Kidney (tissue), 13 donors: ENCODE measurements at regions not wholly inside any gene's neighbourhood (a gene's known extent, or its start where the extent isn't known, plus 50 kb on each side); places are given as distances from the start of the nearest gene placed in this dataset.
A peak's percentile ranks its signal among the peaks of the same experiment; 100 is the strongest.

Source experiments
- DNase-seq, 5 donors: peaks; one replicate each; pipeline ENCODE4 v3.0.0-alpha.2; 2013 to 2020
- FAIRE-seq: peaks from 2 replicates; lab custom pipeline; 2012; peaks lifted over from hg19 to GRCh38; lab: Jason Lieb, UNC
- H3K27ac ChIP-seq, 2 donors: one replicate each; pipeline ENCODE4 v1.7.0; 2013; ENCODE audit warnings: low read depth in 2 of 2, low read length in 2 of 2, inconsistent platforms in 1 of 2
- H3K27me3 ChIP-seq: one replicate; pipeline ENCODE4 v1.7.1; 2013; ENCODE audit warnings: low read length, inconsistent platforms; ENCODE audit not compliant: control insufficient read depth, insufficient read depth
- H3K36me3 ChIP-seq, 3 donors: one replicate each; pipeline versions ENCODE4 v1.7.0 to v1.7.1; 2013; ENCODE audit warnings: low read length in 3 of 3, control low read depth in 1 of 3, inconsistent platforms in 1 of 3; ENCODE audit not compliant: insufficient read depth in 3 of 3, control insufficient read depth in 2 of 3
- H3K4me1 ChIP-seq, 3 donors: one replicate each; pipeline versions ENCODE4 v1.7.0 to v1.7.1; 2013; ENCODE audit warnings: low read length in 3 of 3, inconsistent platforms in 1 of 3, low read depth in 1 of 3; ENCODE audit not compliant: control insufficient read depth in 2 of 3, insufficient read depth in 2 of 3
- H3K4me3 ChIP-seq, 3 donors: one replicate each; pipeline versions ENCODE4 v1.7.0 to v1.8.1; 2013; ENCODE audit warnings: low read length in 3 of 3, control low read depth in 1 of 3, inconsistent platforms in 1 of 3
- H3K9ac ChIP-seq, 3 donors: one replicate each; pipeline versions ENCODE4 v1.7.0 to v1.7.1; 2013; ENCODE audit warnings: low read length in 3 of 3, control low read depth in 1 of 3, inconsistent platforms in 1 of 3
- H3K9me3 ChIP-seq, 3 donors: one replicate each; pipeline versions ENCODE4 v1.7.0 to v1.7.1; 2013; ENCODE audit warnings: low read length in 3 of 3, control low read depth in 1 of 3, inconsistent platforms in 1 of 3; ENCODE audit not compliant: control insufficient read depth in 2 of 3, insufficient read depth in 1 of 3
- intact Hi-C: fragments of 100-400 bp; cut with DNase I; formaldehyde crosslinking; loops from one replicate; pipeline ENCODE4 v1.11.1; 2022
- TF ChIP-seq, protein P1 (sequence below): IDR thresholded peaks from 3 replicates; pipeline ENCODE4 v1.5.1; 2012; ENCODE audit warnings: mild to moderate bottlenecking, moderate library complexity, borderline replicate concordance; ENCODE audit not compliant: insufficient read depth; ENCODE audit errors: extremely low read depth
- donor health status: control.
- donor health status: control.
- donor health status: control.
- donor health status: control.
- donor health status: control.
- donor health status: DM: yes; HTN: yes; CAD: no.
- donor health status: Normal renal cell carcinoma (clear cell type).

DNA sequence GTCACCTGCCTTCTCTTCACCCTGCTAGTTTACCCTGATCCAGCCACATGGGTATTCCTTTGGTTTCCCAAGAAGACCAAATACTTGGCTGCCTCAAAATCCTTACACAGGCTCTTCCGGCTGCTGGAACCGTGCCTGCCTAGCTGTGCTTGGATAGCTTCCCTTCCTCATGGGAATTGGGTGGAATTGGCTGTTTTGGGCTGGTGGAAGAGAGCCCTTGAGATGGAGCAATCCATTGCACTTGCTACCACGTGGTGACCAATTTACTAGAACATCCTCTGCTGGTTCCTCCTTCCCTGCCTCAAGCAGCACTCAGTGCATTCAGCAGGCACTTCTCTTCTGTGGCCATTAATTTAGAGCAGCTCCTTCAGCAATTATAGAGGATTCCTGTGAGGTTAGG lies 119.3 kb upstream of the AP1S2 start:
- Histone ChIP-seq H3K27me3 (peaks cover 9% of the 10 kb centered on the region), H3K4me1 (no peaks in the 10 kb centered on the region)
- intact Hi-C loops: no loop called here

DNA sequence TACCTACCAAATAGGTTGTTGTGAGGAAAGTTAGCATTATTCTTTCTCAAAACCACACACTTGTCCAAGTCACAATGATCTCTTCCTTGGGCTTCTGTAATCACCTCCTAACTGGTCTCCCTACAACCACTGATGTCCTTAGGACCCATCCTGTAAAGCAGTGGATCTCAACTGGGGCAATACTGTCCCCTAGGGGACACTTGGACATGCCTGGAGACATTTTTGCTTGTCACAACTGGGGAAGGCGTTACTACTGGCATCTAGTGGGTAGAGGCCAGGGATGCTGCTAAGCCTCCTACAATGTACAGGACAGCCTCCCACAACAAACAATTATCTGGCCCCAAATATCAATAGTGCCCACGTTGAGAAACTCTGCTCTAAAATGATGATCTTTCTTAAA lies 118.7 kb upstream of the AP1S2 start:
- no peak for FAIRE-seq
- DNase-seq: peak in 3 of 5 donors; percentile 12 to 41 (median 29)
- no peak overlapping the region for H3K4me3 ChIP-seq
- H3K27ac ChIP-seq: no peak overlapping the region
- H3K36me3 ChIP-seq: no peaks in the 10 kb centered on the region
- no peak overlapping the region for H3K9ac ChIP-seq
- intact Hi-C loops: no loop called here
- TF ChIP-seq, protein P1, sequence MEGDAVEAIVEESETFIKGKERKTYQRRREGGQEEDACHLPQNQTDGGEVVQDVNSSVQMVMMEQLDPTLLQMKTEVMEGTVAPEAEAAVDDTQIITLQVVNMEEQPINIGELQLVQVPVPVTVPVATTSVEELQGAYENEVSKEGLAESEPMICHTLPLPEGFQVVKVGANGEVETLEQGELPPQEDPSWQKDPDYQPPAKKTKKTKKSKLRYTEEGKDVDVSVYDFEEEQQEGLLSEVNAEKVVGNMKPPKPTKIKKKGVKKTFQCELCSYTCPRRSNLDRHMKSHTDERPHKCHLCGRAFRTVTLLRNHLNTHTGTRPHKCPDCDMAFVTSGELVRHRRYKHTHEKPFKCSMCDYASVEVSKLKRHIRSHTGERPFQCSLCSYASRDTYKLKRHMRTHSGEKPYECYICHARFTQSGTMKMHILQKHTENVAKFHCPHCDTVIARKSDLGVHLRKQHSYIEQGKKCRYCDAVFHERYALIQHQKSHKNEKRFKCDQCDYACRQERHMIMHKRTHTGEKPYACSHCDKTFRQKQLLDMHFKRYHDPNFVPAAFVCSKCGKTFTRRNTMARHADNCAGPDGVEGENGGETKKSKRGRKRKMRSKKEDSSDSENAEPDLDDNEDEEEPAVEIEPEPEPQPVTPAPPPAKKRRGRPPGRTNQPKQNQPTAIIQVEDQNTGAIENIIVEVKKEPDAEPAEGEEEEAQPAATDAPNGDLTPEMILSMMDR: peak; percentile 39
- H3K4me1 ChIP-seq: no peaks in the 10 kb centered on the region
- no peaks in the 10 kb centered on the region for H3K9me3 ChIP-seq
- peaks cover 9% of the 10 kb centered on the region for H3K27me3 ChIP-seq

More for the DNA sequence above, 119.3 kb upstream of the AP1S2 start:
- H3K9ac ChIP-seq: no peak overlapping the region
- TF ChIP-seq, protein P1: no peak
- H3K4me3 ChIP-seq: no peak overlapping the region
- H3K27ac ChIP-seq: no peak overlapping the region
- no peak for FAIRE-seq
- H3K36me3 ChIP-seq: no peaks in the 10 kb centered on the region
- DNase-seq: peak in 1 of 5 donors; percentile 61
- H3K9me3 ChIP-seq: no peaks in the 10 kb centered on the region

DNA sequence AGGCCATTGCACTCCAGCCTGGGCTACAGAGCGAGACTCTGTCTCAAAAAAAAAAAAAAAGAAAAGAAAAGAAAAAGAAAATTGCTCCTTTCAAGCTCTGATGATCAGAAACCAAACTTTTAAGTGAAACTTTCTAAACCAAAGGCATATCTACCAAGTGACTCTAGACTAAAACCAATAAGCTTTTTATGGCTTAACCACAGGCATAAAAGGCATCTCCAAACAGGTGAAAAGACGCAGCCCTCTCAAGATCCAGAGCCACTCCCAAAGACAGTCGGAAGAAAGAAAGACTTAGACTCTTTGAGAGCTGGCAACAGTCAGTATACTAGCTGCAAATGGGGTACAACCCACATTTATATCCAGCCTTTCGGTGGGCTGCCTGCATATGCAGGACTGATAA lies 117.1 kb upstream of the AP1S2 start:
- intact Hi-C loops: no loop called here
- Histone ChIP-seq H3K27me3 (peaks cover 8% of the 10 kb centered on the region), H3K9me3 (no peaks in the 10 kb centered on the region), H3K27ac (no peak overlapping the region), H3K4me3 (no peak overlapping the region), H3K36me3 (no peaks in the 10 kb centered on the region), H3K9ac (no peak overlapping the region), H3K4me1 (no peaks in the 10 kb centered on the region)
- TF ChIP-seq, protein P1: no peak
- FAIRE-seq (no peak), DNase-seq (no peak)

DNA sequence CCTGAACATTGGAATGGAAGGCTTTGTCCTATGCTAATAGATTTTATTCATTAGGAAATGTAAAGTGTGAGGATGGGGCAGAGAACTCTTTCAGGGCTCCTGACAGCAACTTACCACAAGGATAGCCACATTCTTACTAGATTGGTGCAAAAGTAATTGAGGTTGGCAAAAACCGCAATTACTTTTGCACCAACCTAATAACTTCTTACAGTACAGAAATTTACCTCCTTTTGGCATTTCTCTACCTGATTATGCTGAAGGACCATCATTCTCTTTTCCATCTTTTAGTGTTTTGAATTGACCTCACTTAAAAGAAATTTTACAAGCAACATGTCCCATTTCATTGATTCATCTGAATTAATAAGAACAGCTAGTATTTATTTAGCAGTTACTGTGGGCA lies 109.2 kb upstream of the AP1S2 start:
- Histone ChIP-seq H3K36me3 (no peaks in the 10 kb centered on the region), H3K9me3 (no peaks in the 10 kb centered on the region), H3K27ac (no peak overlapping the region), H3K4me1 (no peaks in the 10 kb centered on the region), H3K9ac (no peak overlapping the region), H3K27me3 (peaks cover 5% of the 10 kb centered on the region), H3K4me3 (no peak overlapping the region)
- FAIRE-seq (no peak), DNase-seq (no peak)
- TF ChIP-seq, protein P1: no peak
- intact Hi-C loops: no loop called here
